HL-60 (cell line): ENCODE measurements at regions not wholly inside any gene's neighbourhood (a gene's known extent, or its start where the extent isn't known, plus 50 kb on each side); places are given as distances from the start of the nearest gene placed in this dataset.

Experiments used
- DNase-seq, 2 experiments: peaks; one replicate each; pipeline ENCODE4 v3.0.0-alpha.2; 2010 to 2020; ENCODE audit warnings: low read depth in 1 of 2, low spot score in 1 of 2
- H3K27ac ChIP-seq: fragments of 250-450 bp; sonication (Bioruptor Pico); replicated peaks from 2 replicates; pipeline ENCODE4 v1.5.1; 2020; ENCODE audit warnings: mild to moderate bottlenecking, moderate library complexity
- H3K27me3 ChIP-seq: fragments of 250-450 bp; sonication (Bioruptor Pico); 2 replicates; pipeline ENCODE4 v1.5.1; 2021; ENCODE audit warnings: mild to moderate bottlenecking, moderate library complexity; ENCODE audit not compliant: insufficient read depth, poor library complexity, severe bottlenecking
- H3K4me3 ChIP-seq: replicated peaks from 2 replicates; pipeline ENCODE4 v1.5.1; 2011; ENCODE audit warnings: mild to moderate bottlenecking, control low read depth, low read length; ENCODE audit not compliant: insufficient read depth
- CTCF ChIP-seq: IDR thresholded peaks from one replicate; pipeline ENCODE4 v1.5.1; 2011; ENCODE audit warnings: low read length, control low read depth, inconsistent platforms; ENCODE audit not compliant: insufficient read depth
- GABPA ChIP-seq: IDR thresholded peaks from 2 replicates; pipeline ENCODE4 v1.6.1; 2012; ENCODE audit warnings: low read depth
- POLR2AphosphoS5 ChIP-seq: IDR thresholded peaks from 2 replicates; pipeline ENCODE4 v1.6.1; 2012; ENCODE audit warnings: low read depth
- REST ChIP-seq: IDR thresholded peaks from 2 replicates; pipeline ENCODE4 v1.6.1; 2012; ENCODE audit warnings: low read depth; ENCODE audit not compliant: insufficient replicate concordance
- SPI1 ChIP-seq: IDR thresholded peaks from 2 replicates; pipeline ENCODE4 v1.6.1; 2012; ENCODE audit warnings: low read depth, mild to moderate bottlenecking, borderline replicate concordance

GRCh38 chr4:152099061-152099425, 338.2 kb upstream of the GATB start:
- TF ChIP-seq SPI1, result no peak
- no peak for DNase-seq
- no peak overlapping the region for H3K27ac ChIP-seq
- no peaks in the 10 kb centered on the region for H3K27me3 ChIP-seq
- no peak overlapping the region for H3K4me3 ChIP-seq

GRCh38 chr4:152098365-152099060, 337.7 kb upstream of the GATB start:
- H3K27me3 ChIP-seq, result no peaks in the 10 kb centered on the region
- no peak overlapping the region for H3K27ac ChIP-seq
- TF ChIP-seq CTCF (no peak), POLR2AphosphoS5 (no peak), SPI1 (no peak), REST (no peak), GABPA (no peak)
- H3K4me3 ChIP-seq, result no peak overlapping the region
- no peak for DNase-seq

- Histone ChIP-seq H3K27me3 (no peaks in the 10 kb centered on the region), H3K4me3 (no peak overlapping the region), H3K27ac (no peak overlapping the region)
- no peak for DNase-seq
- no peak for TF ChIP-seq CTCF
- no peak for TF ChIP-seq GABPA
- no peak for TF ChIP-seq POLR2AphosphoS5
Observed at GRCh38 chr4:152097371-152097770, 336.6 kb upstream of the GATB start.

GRCh38 chr4:152095701-152096070, 334.9 kb upstream of the GATB start:
- Histone ChIP-seq H3K27me3 (no peaks in the 10 kb centered on the region), H3K27ac (no peak overlapping the region), H3K4me3 (no peak overlapping the region)
- no peak for DNase-seq
- TF ChIP-seq REST (no peak), POLR2AphosphoS5 (no peak), SPI1 (no peak), GABPA (no peak), CTCF (no peak)
